ENCODE measurements at regions not wholly inside any gene's neighbourhood (a gene's known extent, or its start where the extent isn't known, plus 50 kb on each side); places are given as distances from the start of the nearest gene placed in this dataset.
"Not testable (repeated sequence)": the region's sequence is repeated elsewhere in the genome, so short reads cannot be mapped to it uniquely, and the experiment has no call there.

DNA sequence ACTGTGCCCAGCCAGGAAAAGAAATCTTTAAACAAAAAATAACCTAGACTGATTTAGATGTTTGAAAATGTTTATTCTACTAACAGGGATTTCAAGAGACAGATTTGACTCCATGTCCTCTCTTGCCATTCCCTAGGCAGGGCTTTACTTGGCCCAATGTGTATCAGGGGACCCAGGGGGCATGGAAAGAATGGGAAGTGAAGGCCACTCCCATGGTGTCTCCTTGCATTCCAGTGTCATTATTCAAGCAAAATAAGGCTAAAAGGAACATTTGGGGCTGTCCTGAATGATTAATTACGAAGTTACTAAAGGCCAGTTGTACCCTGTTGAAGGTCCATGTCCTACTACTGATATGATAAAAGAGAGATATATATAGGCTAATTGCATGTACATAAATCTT is 151.9 kb upstream of the ATF7IP start:
- no peak for DNase-seq (ENCODE audit: low read depth)

- DNase-seq (ENCODE audit: low read depth): no peak
Measured at GRCh38 chr12:14214495-14214894, 151.0 kb upstream of the ATF7IP start.

- not testable (repeated sequence) for DNase-seq (ENCODE audit: low read depth)
Measured at GRCh38 chr12:14215949-14216348, 149.5 kb upstream of the ATF7IP start.

GRCh38 chr12:14216405-14217294 is 148.8 kb upstream of the ATF7IP start:
- peak; percentile 36 for DNase-seq (ENCODE audit: low read depth)

- no peak for DNase-seq (ENCODE audit: low read depth)
Measured at GRCh38 chr12:14219156-14219555, 146.3 kb upstream of the ATF7IP start.

GRCh38 chr12:14219670-14220069 is 145.8 kb upstream of the ATF7IP start:
- DNase-seq (ENCODE audit: low read depth): not testable (repeated sequence)

DNA sequence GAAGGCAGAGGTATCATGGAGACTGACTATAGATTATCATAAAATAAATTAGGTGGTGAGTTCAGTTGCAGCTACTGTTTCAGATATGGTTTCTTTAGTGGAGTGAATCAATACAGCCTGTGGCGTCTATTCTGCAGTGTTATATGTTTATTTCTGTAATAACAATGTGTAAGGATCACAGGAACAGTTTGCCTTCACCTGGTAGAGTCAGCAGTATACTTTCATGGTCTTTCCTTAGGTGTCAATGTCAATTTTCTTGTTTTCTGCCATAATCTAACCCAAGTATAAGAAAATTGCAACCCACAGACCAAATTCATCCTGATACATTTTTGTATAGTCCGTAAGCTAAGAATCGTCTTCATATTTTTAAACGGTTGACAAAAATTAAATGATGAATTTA is 140.4 kb upstream of the ATF7IP start:
- DNase-seq (ENCODE audit: low read depth): no peak

DNA sequence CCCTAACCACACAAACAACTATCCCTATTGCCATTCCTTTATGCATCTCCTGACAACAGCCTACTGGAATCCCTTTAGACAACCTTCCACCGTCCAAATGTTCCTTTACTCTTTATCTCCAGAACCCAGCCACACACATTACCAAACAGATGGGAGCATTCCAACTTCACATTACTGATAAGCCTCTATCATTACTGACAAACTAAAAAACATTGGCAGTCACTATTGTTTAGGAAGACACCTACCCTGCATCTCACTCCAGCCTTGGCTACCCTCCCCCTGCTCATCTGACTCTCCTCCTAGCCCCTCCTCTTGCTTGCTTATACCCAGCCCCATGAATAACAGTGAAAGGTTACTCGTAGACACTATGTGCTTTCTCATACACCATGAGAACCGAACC is 130.3 kb upstream of the ATF7IP start:
- not testable (repeated sequence) for DNase-seq (ENCODE audit: low read depth)

DNA sequence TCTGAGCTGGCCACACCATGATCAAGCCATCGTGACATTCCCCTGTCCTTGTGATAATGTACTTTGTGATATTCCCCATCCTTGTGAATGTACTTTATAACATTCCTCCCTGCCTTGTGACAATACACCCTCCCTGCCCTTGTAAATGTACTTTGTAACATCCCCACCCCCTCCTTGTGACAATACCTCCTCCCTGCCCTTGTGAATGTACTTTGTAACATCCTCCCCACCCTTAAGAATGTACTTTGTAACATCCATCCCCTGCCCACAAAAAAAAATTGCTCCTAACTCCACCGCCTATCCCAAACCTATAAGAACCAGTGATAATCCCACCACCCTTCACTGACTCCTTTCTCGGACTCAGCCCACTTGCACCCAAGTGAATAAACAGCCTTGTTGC is 128.8 kb upstream of the ATF7IP start:
- not testable (repeated sequence) for DNase-seq (ENCODE audit: low read depth)

GRCh38 chr12:14238221-14238792 is 127.2 kb upstream of the ATF7IP start:
- peak; percentile 61 for DNase-seq (ENCODE audit: low read depth)

GRCh38 chr12:14239350-14239934 is 126.0 kb upstream of the ATF7IP start:
- DNase-seq (ENCODE audit: low read depth): peak; percentile 44

- no peak for DNase-seq (ENCODE audit: low read depth)
Measured at GRCh38 chr12:14239935-14240872, 125.3 kb upstream of the ATF7IP start.

- no peak for DNase-seq (ENCODE audit: low read depth)
Measured at GRCh38 chr12:14240873-14241220, 124.6 kb upstream of the ATF7IP start.

- DNase-seq (ENCODE audit: low read depth): not testable (repeated sequence)
Measured at GRCh38 chr12:14242825-14243224, 122.7 kb upstream of the ATF7IP start.

- no peak for DNase-seq (ENCODE audit: low read depth)
Measured at GRCh38 chr12:14243941-14244340, 121.5 kb upstream of the ATF7IP start.

GRCh38 chr12:14244876-14245669 is 120.4 kb upstream of the ATF7IP start:
- DNase-seq (ENCODE audit: low read depth): no peak

DNA sequence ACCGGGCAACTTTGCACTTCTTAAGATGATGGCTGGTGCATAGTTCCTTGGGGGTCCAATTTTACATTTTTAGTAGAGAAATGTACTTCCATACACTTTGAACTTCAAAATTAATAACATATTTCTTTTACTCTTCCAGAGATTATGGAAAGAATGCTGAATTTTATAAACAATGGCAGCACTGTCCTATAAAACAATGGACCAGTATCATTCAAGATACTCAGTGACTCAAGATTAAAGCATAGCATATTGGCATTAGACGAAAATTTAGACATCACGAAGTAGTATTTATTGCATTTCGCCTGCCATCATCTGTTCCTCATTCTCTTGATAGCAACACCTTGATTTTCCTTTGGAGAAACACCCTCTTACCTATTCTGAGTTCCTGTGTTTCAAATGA is 118.3 kb upstream of the ATF7IP start:
- DNase-seq (ENCODE audit: low read depth): no peak

GRCh38 chr12:14249368-14249767 is 116.1 kb upstream of the ATF7IP start:
- no peak for DNase-seq (ENCODE audit: low read depth)

DNA sequence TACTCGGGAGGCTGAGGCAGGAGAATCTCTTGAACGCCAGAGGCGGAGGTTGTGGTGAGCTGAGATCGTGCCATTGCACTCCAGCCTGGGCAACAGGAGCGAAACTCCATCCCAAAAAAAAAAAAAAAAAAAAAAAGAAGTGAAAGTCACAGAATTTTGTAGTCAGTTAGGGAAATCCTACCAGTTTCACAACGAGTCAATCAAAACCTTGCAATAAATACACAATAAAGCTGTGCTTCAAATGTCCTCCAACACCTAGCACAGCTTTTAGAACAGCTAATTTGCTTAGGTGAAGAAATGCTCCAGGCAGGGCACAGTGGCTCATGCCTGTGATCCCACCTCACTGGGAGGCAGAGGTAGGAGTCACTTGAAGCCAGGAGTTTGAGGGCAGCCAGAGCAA is 112.8 kb upstream of the ATF7IP start:
- no peak for DNase-seq (ENCODE audit: low read depth)

DNA sequence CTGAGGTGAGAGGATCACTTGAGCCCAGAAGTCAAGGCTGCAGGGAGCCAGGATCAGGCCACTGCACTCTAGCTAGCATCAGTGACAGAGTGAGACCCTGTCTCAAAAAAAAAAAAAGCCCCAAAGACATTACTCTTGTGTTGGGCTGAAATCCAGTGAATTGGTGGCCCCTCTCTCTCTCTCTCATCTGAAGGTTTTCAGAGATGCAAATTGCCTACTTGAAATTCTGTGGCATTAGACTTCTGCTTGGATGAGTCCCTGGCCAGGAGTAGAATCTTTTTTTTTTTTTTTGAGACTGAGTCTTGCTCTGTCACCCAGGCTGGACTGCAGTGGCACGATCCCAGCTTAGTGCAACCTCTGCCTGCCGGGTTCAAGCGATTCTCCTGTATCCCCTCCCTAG is 112.0 kb upstream of the ATF7IP start:
- no peak for DNase-seq (ENCODE audit: low read depth)

DNA sequence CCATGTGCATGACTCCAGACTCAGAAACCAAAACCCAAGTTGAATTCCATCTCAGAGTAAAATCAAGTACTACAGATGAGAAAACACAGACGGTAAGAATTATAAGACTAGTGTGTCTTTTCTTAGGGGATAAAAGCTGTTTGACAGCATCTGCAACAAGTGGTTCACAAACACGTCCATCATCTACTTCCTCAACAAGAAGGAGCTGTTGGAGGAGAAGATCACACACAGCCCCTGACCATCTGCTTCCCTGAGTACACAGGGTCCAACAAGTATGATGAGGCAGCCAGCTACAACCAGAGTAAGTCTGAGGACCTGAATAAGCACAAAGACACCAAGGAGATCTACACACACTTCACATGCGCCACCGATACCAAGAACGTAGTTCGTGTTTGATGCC is 110.7 kb upstream of the ATF7IP start:
- DNase-seq (ENCODE audit: low read depth): no peak
